SK-N-SH treated with all-trans-retinoic acid at 6 μM for 48 hours (cell line): ENCODE measurements at regions not wholly inside any gene's neighbourhood (a gene's known extent, or its start where the extent isn't known, plus 50 kb on each side); places are given as distances from the start of the nearest gene placed in this dataset.

Experiments used
- ARNTL ChIP-seq: fragments of 450-650 bp; formaldehyde crosslinking; IDR thresholded peaks from 2 replicates; pipeline ENCODE4 v1.5.0; 2020; ENCODE audit warnings: low read depth, mild to moderate bottlenecking, moderate library complexity, borderline replicate concordance
- BACH2 ChIP-seq: fragments of 250-450 bp; sonication (Bioruptor Pico); IDR thresholded peaks from 2 replicates; pipeline ENCODE4 v1.9.0; 2021; ENCODE audit warnings: mild to moderate bottlenecking, borderline replicate concordance
- CREB5 ChIP-seq: fragments of 250-450 bp; sonication (Bioruptor Pico); IDR thresholded peaks from 2 replicates; pipeline ENCODE4 v1.5.1; 2020; ENCODE audit warnings: low read depth, mild to moderate bottlenecking, moderate library complexity
- RARB ChIP-seq: fragments of 250-450 bp; sonication (Bioruptor Pico); IDR thresholded peaks from 2 replicates; pipeline ENCODE4 v1.8.0; 2021; ENCODE audit warnings: mild to moderate bottlenecking, moderate library complexity
- TCF4 ChIP-seq: fragments of 250-450 bp; sonication (Bioruptor Pico); IDR thresholded peaks from 2 replicates; pipeline ENCODE4 v1.8.0; 2021; ENCODE audit warnings: mild to moderate bottlenecking, moderate library complexity, borderline replicate concordance
- TOX ChIP-seq: fragments of 250-450 bp; sonication (Bioruptor Pico); IDR thresholded peaks from 2 replicates; pipeline ENCODE4 v1.8.0; 2021; ENCODE audit warnings: mild to moderate bottlenecking, moderate library complexity, borderline replicate concordance

GRCh38 chr4:124526769-124527168 is 185.8 kb downstream of the ANKRD50 start:
- TF ChIP-seq ARNTL (CRISPR knock-in tag) = no peak
- no peak for TF ChIP-seq BACH2
- no peak for TF ChIP-seq TOX (CRISPR knock-in tag)
- TF ChIP-seq CREB5 (CRISPR knock-in tag) = no peak
- no peak for TF ChIP-seq RARB (CRISPR knock-in tag)
- TF ChIP-seq TCF4 (CRISPR knock-in tag) = no peak
